ENCODE measurements at regions not wholly inside any gene's neighbourhood (a gene's known extent, or its start where the extent isn't known, plus 50 kb on each side); places are given as distances from the start of the nearest gene placed in this dataset.

DNA sequence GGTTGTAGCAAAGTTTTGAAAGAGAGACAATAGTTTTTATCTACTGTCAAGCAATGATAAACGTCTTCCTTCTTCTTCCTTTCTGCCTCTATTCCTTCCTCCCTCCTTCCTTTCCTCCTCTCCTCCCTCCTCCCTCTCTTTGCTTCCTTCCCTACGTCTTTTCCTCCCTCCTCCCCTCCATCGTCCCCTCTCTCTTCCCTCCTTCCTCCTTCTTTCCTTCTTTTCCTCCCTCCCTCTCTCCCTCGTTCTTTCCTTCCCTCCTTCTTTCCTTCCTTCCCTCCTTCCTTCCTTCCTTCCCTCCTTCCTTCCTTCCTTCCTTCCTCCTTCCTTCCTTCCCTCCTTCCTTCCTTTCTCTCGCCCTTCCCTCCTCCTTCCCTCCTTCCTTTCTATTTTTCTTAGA, 82.8 kb upstream of the KCNA1 start:
- no peak for ATAC-seq
- POLR2A ChIA-PET = no interaction called here
- no peak overlapping the region for H2AFZ ChIP-seq (ENCODE audit: low read depth, low read length, poor library complexity, severe bottlenecking)
- no peak overlapping the region for H3K9ac ChIP-seq (ENCODE audit: low read length)
- peaks cover 0 to 8% of the 10 kb centered on the region in 2 experiments; a peak in 1 of 4 replicates for H3K4me1 ChIP-seq (ENCODE audit: control insufficient read depth in 1 of 2, insufficient read depth in 2 of 2, low read length in 2 of 2)
- CTCF ChIA-PET = no interaction called here
- no peaks in the 10 kb centered on the region for H3K9me3 ChIP-seq (ENCODE audit: control insufficient read depth in 1 of 2, insufficient read depth in 1 of 2, low read depth in 1 of 2, low read length in 2 of 2)
- no peak overlapping the region for H3K4me2 ChIP-seq (ENCODE audit: low read length)
- H3K36me3 ChIP-seq (ENCODE audit: control insufficient read depth in 1 of 2, insufficient read depth in 2 of 2, low read length in 2 of 2) = no peaks in the 10 kb centered on the region
- peaks cover 76% of the 10 kb centered on the region for H3K27me3 ChIP-seq (ENCODE audit: insufficient read depth, low read length)
- no peak for DNase-seq (ENCODE audit: low read depth, low spot score)
- intact Hi-C loops (cut with micrococcal nuclease) = no loop called here
- no peaks in the 10 kb centered on the region for H3K79me2 ChIP-seq (ENCODE audit: insufficient read depth, low read length)
- H3K4me3 ChIP-seq (replicated peaks in 1 of 2; ENCODE audit: low read depth in 1 of 2, low read length in 2 of 2) = no peak overlapping the region
- RAD21 ChIA-PET (ENCODE audit: low non-redundant PET in 1 of 2, low total read pairs in 2 of 2, uncharacterized antibody in 2 of 2, unreplicated experiment in 2 of 2) = no interaction called here
- H4K20me1 ChIP-seq (ENCODE audit: insufficient read depth) = no peaks in the 10 kb centered on the region
- TF ChIP-seq CBX3 (IDR thresholded peaks at IDR 0.05; ENCODE audit: low read depth) (no peak), CTCF (IDR thresholded peaks at IDR 0.05 in 2 of 3, conservative IDR thresholded peaks at IDR 0.05 in 1 of 3; ENCODE audit: borderline replicate concordance in 1 of 3, insufficient read depth in 1 of 3, low read depth in 2 of 3, low read length in 2 of 3) (no peak), POLR2A (IDR thresholded peaks at IDR 0.05; ENCODE audit: borderline replicate concordance, extremely low read depth, insufficient read depth, insufficient read length) (no peak), SIN3A (IDR thresholded peaks at IDR 0.05; ENCODE audit: low read depth) (no peak)
- no peak overlapping the region for H3K27ac ChIP-seq (ENCODE audit: low read depth, low read length)
- BruUV-seq (replicated peaks) = no TSS peak
- H3K9me2 ChIP-seq (ENCODE audit: insufficient read depth) = no peaks in the 10 kb centered on the region

DNA sequence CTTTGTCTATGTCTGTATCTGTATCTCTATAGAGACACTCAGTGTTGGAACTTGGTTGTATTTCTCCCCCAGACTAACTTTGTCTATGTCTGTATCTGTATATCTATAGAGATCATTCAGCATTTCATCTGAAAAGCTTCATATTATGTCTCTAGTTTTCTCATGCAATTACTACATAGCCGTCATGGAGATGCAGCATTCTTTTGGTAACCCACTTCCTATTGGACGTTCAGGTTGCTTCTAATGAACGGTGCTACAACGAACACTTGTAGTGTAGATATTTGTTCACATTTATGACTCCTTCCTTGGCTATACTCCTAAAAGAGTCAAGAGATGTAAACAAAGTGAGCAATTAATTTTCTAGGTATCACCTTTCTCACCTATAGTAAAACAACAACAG, 81.5 kb upstream of the KCNA1 start:
- H3K4me2 ChIP-seq (ENCODE audit: low read length) = no peak overlapping the region
- no peaks in the 10 kb centered on the region for H3K36me3 ChIP-seq (ENCODE audit: control insufficient read depth in 1 of 2, insufficient read depth in 2 of 2, low read length in 2 of 2)
- DNase-seq (ENCODE audit: low read depth, low spot score) (no peak), ATAC-seq (no peak)
- H3K79me2 ChIP-seq (ENCODE audit: insufficient read depth, low read length) = no peaks in the 10 kb centered on the region
- POLR2A ChIA-PET = no interaction called here
- no peak overlapping the region for H3K27ac ChIP-seq (ENCODE audit: low read depth, low read length)
- H3K9me3 ChIP-seq (ENCODE audit: control insufficient read depth in 1 of 2, insufficient read depth in 1 of 2, low read depth in 1 of 2, low read length in 2 of 2) = no peaks in the 10 kb centered on the region
- no peaks in the 10 kb centered on the region for H4K20me1 ChIP-seq (ENCODE audit: insufficient read depth)
- intact Hi-C loops (cut with micrococcal nuclease) = no loop called here
- CTCF ChIA-PET = no interaction called here
- TF ChIP-seq ZFX (IDR thresholded peaks at IDR 0.05) (no peak), SRF (IDR thresholded peaks at IDR 0.05; ENCODE audit: low read depth) (no peak), TCF7L2 (IDR thresholded peaks at IDR 0.05; ENCODE audit: borderline replicate concordance, extremely low read depth, insufficient read depth, insufficient read length) (no peak), ELF1 (IDR thresholded peaks at IDR 0.05; ENCODE audit: borderline replicate concordance, low read depth) (no peak), REST (IDR thresholded peaks at IDR 0.05; ENCODE audit: low read depth) (no peak), EGR1 (IDR thresholded peaks at IDR 0.05; ENCODE audit: low read depth) (no peak), JUND (IDR thresholded peaks at IDR 0.05) (no peak), ATF3 (IDR thresholded peaks at IDR 0.05) (no peak), CTCF (IDR thresholded peaks at IDR 0.05 in 2 of 3, conservative IDR thresholded peaks at IDR 0.05 in 1 of 3; ENCODE audit: borderline replicate concordance in 1 of 3, insufficient read depth in 1 of 3, low read depth in 2 of 3, low read length in 2 of 3) (no peak)
- peaks cover 77% of the 10 kb centered on the region for H3K27me3 ChIP-seq (ENCODE audit: insufficient read depth, low read length)
- RAD21 ChIA-PET (ENCODE audit: low non-redundant PET in 1 of 2, low total read pairs in 2 of 2, uncharacterized antibody in 2 of 2, unreplicated experiment in 2 of 2) = no interaction called here
- H3K9ac ChIP-seq (ENCODE audit: low read length) = no peak overlapping the region
- no peak overlapping the region for H2AFZ ChIP-seq (ENCODE audit: low read depth, low read length, poor library complexity, severe bottlenecking)
- H3K9me2 ChIP-seq (ENCODE audit: insufficient read depth) = no peaks in the 10 kb centered on the region
- peaks cover 0 to 8% of the 10 kb centered on the region in 2 experiments; a peak in 1 of 4 replicates for H3K4me1 ChIP-seq (ENCODE audit: control insufficient read depth in 1 of 2, insufficient read depth in 2 of 2, low read length in 2 of 2)
- no TSS peak for BruUV-seq (replicated peaks)
- no peak overlapping the region for H3K4me3 ChIP-seq (replicated peaks in 1 of 2; ENCODE audit: low read depth in 1 of 2, low read length in 2 of 2)

Measured in HCT116 (cell line).